HG03095 (cell line): ENCODE measurements at regions not wholly inside any gene's neighbourhood (a gene's known extent, or its start where the extent isn't known, plus 50 kb on each side); places are given as distances from the start of the nearest gene placed in this dataset.

Experiments
- ATAC-seq: cut with Tn5 transposase; IDR thresholded peaks from one replicate; pipeline ENCODE4 v1.9.1; 2021; ENCODE audit warnings: moderate library complexity; ENCODE audit not compliant: unreplicated experiment

- ATAC-seq = no peak
These were observed 397.0 kb downstream of the NR2F1-AS1 start for GRCh38 chr5:93184041-93184440.

GRCh38 chr5:93179466-93179865, 401.6 kb downstream of the NR2F1-AS1 start:
- ATAC-seq = no peak

GRCh38 chr5:93174930-93175329, 406.1 kb downstream of the NR2F1-AS1 start:
- ATAC-seq = no peak

GRCh38 chr5:93165559-93165958, 415.5 kb downstream of the NR2F1-AS1 start:
- ATAC-seq = no peak

- ATAC-seq = no peak
These were observed 416.3 kb downstream of the NR2F1-AS1 start for GRCh38 chr5:93164690-93165089.

GRCh38 chr5:93163010-93163663, 417.9 kb downstream of the NR2F1-AS1 start:
- no peak for ATAC-seq

GRCh38 chr5:93161661-93162654, 419.1 kb downstream of the NR2F1-AS1 start:
- no peak for ATAC-seq

GRCh38 chr5:93158841-93159240, 422.2 kb downstream of the NR2F1-AS1 start:
- ATAC-seq = no peak

- no peak for ATAC-seq
These were observed 424.5 kb downstream of the NR2F1-AS1 start for GRCh38 chr5:93156566-93156965.

- no peak for ATAC-seq
These were observed 426.5 kb downstream of the NR2F1-AS1 start for GRCh38 chr5:93154535-93154934.

GRCh38 chr5:93153461-93153860, 427.6 kb downstream of the NR2F1-AS1 start:
- no peak for ATAC-seq

GRCh38 chr5:93151896-93152295, 429.1 kb downstream of the NR2F1-AS1 start:
- no peak for ATAC-seq

- no peak for ATAC-seq
These were observed 429.9 kb downstream of the NR2F1-AS1 start for GRCh38 chr5:93151121-93151520.

GRCh38 chr5:93150311-93151012, 430.6 kb downstream of the NR2F1-AS1 start:
- ATAC-seq = no peak

- no peak for ATAC-seq
These were observed 435.3 kb downstream of the NR2F1-AS1 start for GRCh38 chr5:93145767-93146166.

GRCh38 chr5:93145019-93145418, 436.0 kb downstream of the NR2F1-AS1 start:
- ATAC-seq = no peak

GRCh38 chr5:93141969-93142368, 439.1 kb downstream of the NR2F1-AS1 start:
- ATAC-seq = no peak

- no peak for ATAC-seq
These were observed 450.2 kb downstream of the NR2F1-AS1 start for GRCh38 chr5:93130624-93131490.

GRCh38 chr5:93126634-93127033, 454.4 kb downstream of the NR2F1-AS1 start:
- no peak for ATAC-seq

GRCh38 chr5:93123127-93123526, 457.9 kb downstream of the NR2F1-AS1 start:
- ATAC-seq = no peak
